HFFc6 (cell line): ENCODE measurements at regions not wholly inside any gene's neighbourhood (a gene's known extent, or its start where the extent isn't known, plus 50 kb on each side); places are given as distances from the start of the nearest gene placed in this dataset.

Experiments used
- DNase-seq: peaks from one replicate; pipeline ENCODE4 v3.0.0-alpha.2; 2018
- H3K27ac Mint-ChIP-seq: 2 replicates; pipeline ENCODE4 v1.8.0; 2020; ENCODE audit warnings: mild to moderate bottlenecking, mixed read lengths
- H3K27me3 Mint-ChIP-seq: 2 replicates; pipeline ENCODE4 v1.8.0; 2021; ENCODE audit warnings: mild to moderate bottlenecking, moderate library complexity, mixed read lengths; ENCODE audit not compliant: insufficient read depth
- H3K36me3 Mint-ChIP-seq: 2 replicates; pipeline ENCODE4 v1.8.0; 2021; ENCODE audit warnings: low read depth, mixed read lengths
- H3K4me1 Mint-ChIP-seq: 2 replicates; pipeline ENCODE4 v1.8.0; 2020; ENCODE audit warnings: low read depth, mixed read lengths
- H3K4me3 Mint-ChIP-seq: 2 replicates; pipeline ENCODE4 v1.8.0; 2020; ENCODE audit warnings: mild to moderate bottlenecking, moderate library complexity, mixed read lengths
- H3K9me3 Mint-ChIP-seq: 2 replicates; pipeline ENCODE4 v1.8.0; 2020; ENCODE audit warnings: mild to moderate bottlenecking, mixed read lengths
- CTCF ChIP-seq: fragments of 200-600 bp; sonication (generic); IDR thresholded peaks from 2 replicates; pipeline ENCODE4 v1.5.0; 2021; ENCODE audit warnings: antibody characterized with exemption, mild to moderate bottlenecking

GRCh38 chrX:27910412-27910811 lies 70.8 kb downstream of the DCAF8L1 start:
- Mint-ChIP-seq H3K4me1 (peaks cover 13% of the 10 kb centered on the region; the same call in 1 of the 2 replicates), H3K27ac (no peak overlapping the region), H3K9me3 (no peaks in the 10 kb centered on the region), H3K27me3 (no peaks in the 10 kb centered on the region; the same call in 1 of the 2 replicates), H3K36me3 (no peaks in the 10 kb centered on the region), H3K4me3 (no peak overlapping the region)
- TF ChIP-seq CTCF = no peak
- DNase-seq = no peak

GRCh38 chrX:27903960-27904359 lies 77.3 kb downstream of the DCAF8L1 start:
- Mint-ChIP-seq H3K4me1 (peaks cover 16% of the 10 kb centered on the region; the same call in 1 of the 2 replicates), H3K36me3 (no peaks in the 10 kb centered on the region), H3K9me3 (no peaks in the 10 kb centered on the region), H3K27me3 (no peaks in the 10 kb centered on the region), H3K4me3 (peak overlapping the region; percentile 55; the same call in 1 of the 2 replicates), H3K27ac (peak overlapping the region; percentile 61; the same call in 1 of the 2 replicates)
- DNase-seq = no peak
- no peak for TF ChIP-seq CTCF

- DNase-seq = no peak
- Mint-ChIP-seq H3K36me3 (no peaks in the 10 kb centered on the region), H3K27me3 (no peaks in the 10 kb centered on the region), H3K27ac (no peak overlapping the region), H3K4me1 (peaks cover 17% of the 10 kb centered on the region), H3K4me3 (no peak overlapping the region), H3K9me3 (no peaks in the 10 kb centered on the region; the same call in 1 of the 2 replicates)
- TF ChIP-seq CTCF = no peak
Observed at GRCh38 chrX:27893871-27894270, 86.1 kb downstream of the MAGEB10 start.

GRCh38 chrX:27893211-27893610 lies 85.4 kb downstream of the MAGEB10 start:
- no peak overlapping the region for H3K27ac Mint-ChIP-seq
- H3K27me3 Mint-ChIP-seq = no peaks in the 10 kb centered on the region
- peaks cover 17% of the 10 kb centered on the region for H3K4me1 Mint-ChIP-seq
- no peak for TF ChIP-seq CTCF
- no peaks in the 10 kb centered on the region for H3K36me3 Mint-ChIP-seq
- no peak overlapping the region for H3K4me3 Mint-ChIP-seq
- DNase-seq = no peak
- no peaks in the 10 kb centered on the region; the same call in 1 of the 2 replicates for H3K9me3 Mint-ChIP-seq

- no peaks in the 10 kb centered on the region for H3K36me3 Mint-ChIP-seq
- peak overlapping the region; percentile 70 for H3K4me3 Mint-ChIP-seq
- TF ChIP-seq CTCF = no peak
- no peaks in the 10 kb centered on the region; the same call in 1 of the 2 replicates for H3K9me3 Mint-ChIP-seq
- peak overlapping the region; percentile 42 for H3K27ac Mint-ChIP-seq
- peaks cover 17% of the 10 kb centered on the region for H3K4me1 Mint-ChIP-seq
- H3K27me3 Mint-ChIP-seq = no peaks in the 10 kb centered on the region
- peak; percentile 43 for DNase-seq
Observed at GRCh38 chrX:27890611-27891010, 82.8 kb downstream of the MAGEB10 start.

- no peak for DNase-seq
- Mint-ChIP-seq H3K36me3 (no peaks in the 10 kb centered on the region), H3K27ac (peak overlapping the region; percentile 60), H3K27me3 (no peaks in the 10 kb centered on the region), H3K4me1 (peaks cover 17% of the 10 kb centered on the region), H3K4me3 (peak overlapping the region; percentile 70; the same call in 1 of the 2 replicates), H3K9me3 (no peaks in the 10 kb centered on the region; the same call in 1 of the 2 replicates)
- TF ChIP-seq CTCF = no peak
Observed at GRCh38 chrX:27889878-27890277, 82.1 kb downstream of the MAGEB10 start.
